ENCODE measurements at regions not wholly inside any gene's neighbourhood (a gene's known extent, or its start where the extent isn't known, plus 50 kb on each side); places are given as distances from the start of the nearest gene placed in this dataset.

GRCh38 chr2:107592280-107592624 lies 234.4 kb upstream of the RGPD4 start:
- peak in 1 of 2 experiments; percentile 18 for DNase-seq (ENCODE audit: low read depth in 1 of 2, low spot score in 1 of 2)
- Histone ChIP-seq H3K4me3 (replicated peaks; ENCODE audit: insufficient read depth, low read length) (no peak overlapping the region), H3K27me3 (ENCODE audit: insufficient read depth, poor library complexity, severe bottlenecking) (no peaks in the 10 kb centered on the region), H3K27ac (replicated peaks) (no peak overlapping the region)
- TF ChIP-seq REST (IDR thresholded peaks at IDR 0.05; ENCODE audit: insufficient replicate concordance, low read depth) = no peak
- TF ChIP-seq GABPA (IDR thresholded peaks at IDR 0.05; ENCODE audit: low read depth) = no peak

- H3K4me3 ChIP-seq (replicated peaks; ENCODE audit: insufficient read depth, low read length) = no peak overlapping the region
- H3K27me3 ChIP-seq (ENCODE audit: insufficient read depth, poor library complexity, severe bottlenecking) = no peaks in the 10 kb centered on the region
- no peak for DNase-seq (ENCODE audit: low read depth in 1 of 2, low spot score in 1 of 2)
- TF ChIP-seq CTCF (IDR thresholded peaks at IDR 0.05; ENCODE audit: insufficient read depth, low read length) (no peak), GABPA (IDR thresholded peaks at IDR 0.05; ENCODE audit: low read depth) (no peak), REST (IDR thresholded peaks at IDR 0.05; ENCODE audit: insufficient replicate concordance, low read depth) (no peak), POLR2AphosphoS5 (IDR thresholded peaks at IDR 0.05; ENCODE audit: low read depth) (no peak), SPI1 (IDR thresholded peaks at IDR 0.05; ENCODE audit: borderline replicate concordance, low read depth) (no peak)
- H3K27ac ChIP-seq (replicated peaks) = no peak overlapping the region
These were observed 231.4 kb upstream of the RGPD4 start for GRCh38 chr2:107595285-107595684.

GRCh38 chr2:107595749-107596148 lies 230.9 kb upstream of the RGPD4 start:
- Histone ChIP-seq H3K27ac (replicated peaks) (no peak overlapping the region), H3K4me3 (replicated peaks; ENCODE audit: insufficient read depth, low read length) (no peak overlapping the region), H3K27me3 (ENCODE audit: insufficient read depth, poor library complexity, severe bottlenecking) (no peaks in the 10 kb centered on the region)

More at GRCh38 chr2:107595749-107596148, 230.9 kb upstream of the RGPD4 start:
- TF ChIP-seq GABPA (IDR thresholded peaks at IDR 0.05; ENCODE audit: low read depth) (no peak), SPI1 (IDR thresholded peaks at IDR 0.05; ENCODE audit: borderline replicate concordance, low read depth) (no peak), REST (IDR thresholded peaks at IDR 0.05; ENCODE audit: insufficient replicate concordance, low read depth) (no peak), POLR2AphosphoS5 (IDR thresholded peaks at IDR 0.05; ENCODE audit: low read depth) (no peak), CTCF (IDR thresholded peaks at IDR 0.05; ENCODE audit: insufficient read depth, low read length) (no peak)
- no peak for DNase-seq (ENCODE audit: low read depth in 1 of 2, low spot score in 1 of 2)

Data from HL-60 (cell line).